PC-3 (cell line): ENCODE measurements at regions not wholly inside any gene's neighbourhood (a gene's known extent, or its start where the extent isn't known, plus 50 kb on each side); places are given as distances from the start of the nearest gene placed in this dataset.

Experiments used
- CTCF ChIP-seq: fragments of 300-600 bp; sonication (generic); conservative IDR thresholded peaks from 2 replicates; pipeline ENCODE4 v1.5.1; 2017; ENCODE audit warnings: antibody characterized with exemption, low read depth, mild to moderate bottlenecking, low read length
- EZH2 ChIP-seq: fragments of 300-600 bp; sonication (generic); IDR thresholded peaks from one replicate; pipeline ENCODE4 v1.6.1; 2017; ENCODE audit warnings: antibody characterized with exemption, mild to moderate bottlenecking, low read length; ENCODE audit not compliant: unreplicated experiment

- TF ChIP-seq CTCF (no peak), EZH2 (no peak)
Observed at GRCh38 chr6:51463321-51463720, 624.1 kb downstream of the PKHD1 start.
